ENCODE measurements at regions not wholly inside any gene's neighbourhood (a gene's known extent, or its start where the extent isn't known, plus 50 kb on each side); places are given as distances from the start of the nearest gene placed in this dataset.

DNA sequence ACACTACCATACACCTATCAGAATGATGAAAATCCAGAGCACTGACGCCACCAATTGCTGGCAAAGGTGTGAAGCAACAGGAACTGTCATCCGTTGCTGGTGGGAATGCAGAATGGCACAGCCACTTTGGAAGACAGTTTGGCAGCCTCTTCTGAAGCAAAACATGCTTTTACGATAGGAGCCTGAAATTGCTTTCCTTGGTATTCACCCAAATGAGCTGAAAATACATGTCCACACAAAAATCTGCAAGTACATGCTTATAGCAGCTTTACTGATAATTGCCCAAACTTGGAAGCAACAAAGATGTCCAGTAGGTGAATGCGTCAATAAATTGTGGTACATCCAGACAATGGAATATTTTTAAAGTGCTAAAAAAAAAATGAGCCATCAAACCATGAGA lies 322.8 kb upstream of the FAT1 start:
- H2BK5ac ChIP-seq (ENCODE audit: insufficient read length, low read length), result no peak overlapping the region
- no peaks in the 10 kb centered on the region for H3K9me3 ChIP-seq (ENCODE audit: control insufficient read depth, low read depth, low read length)
- H3K9ac ChIP-seq (ENCODE audit: extremely low read depth, insufficient read length, low read length), result no peak overlapping the region
- H3K27ac Mint-ChIP-seq, result no peak overlapping the region
- no peaks in the 10 kb centered on the region for H3K4me1 Mint-ChIP-seq
- no peak overlapping the region for H3K4ac ChIP-seq (ENCODE audit: low read depth, low read length)
- no peak overlapping the region for H3K23ac ChIP-seq (ENCODE audit: insufficient read length, low read depth, low read length)
- H3T11ph ChIP-seq (ENCODE audit: low read length), result no peak overlapping the region
- H4K8ac ChIP-seq (replicated peaks; ENCODE audit: insufficient read length, low read depth, low read length), result no peak overlapping the region
- H2AFZ ChIP-seq (ENCODE audit: low read length), result no peak overlapping the region
- DNase-seq, result no peak
- H4K5ac ChIP-seq (ENCODE audit: insufficient read length, low read depth, low read length), result no peak overlapping the region
- no peaks in the 10 kb centered on the region for H3K23me2 ChIP-seq (ENCODE audit: insufficient read length, low read depth, low read length, poor library complexity, severe bottlenecking)
- H4K20me1 ChIP-seq (ENCODE audit: control insufficient read depth, insufficient read depth, insufficient read length), result no peaks in the 10 kb centered on the region
- H3K4me2 ChIP-seq (ENCODE audit: insufficient read depth, insufficient read length, low read length), result no peak overlapping the region
- H2AK5ac ChIP-seq (ENCODE audit: insufficient read length, low read length), result no peak overlapping the region
- H3K18ac ChIP-seq (ENCODE audit: insufficient read length, low read depth, low read length), result no peak overlapping the region
- no CpG with 5 or more reads among the region's 4 CpGs for WGBS (ENCODE audit: extremely low coverage, insufficient read length, low lambda C conversion rate)
- H3K36me3 Mint-ChIP-seq (ENCODE audit: insufficient read depth in 1 of 3, low read depth in 3 of 3), result peaks cover 1 to 23% (median 13%) of the 10 kb centered on the region in 3 experiments; a peak in 6 of 7 replicates
- H3K27me3 Mint-ChIP-seq (ENCODE audit: low read depth), result no peaks in the 10 kb centered on the region
- H3K4me1 ChIP-seq (ENCODE audit: insufficient read depth, low read length), result no peaks in the 10 kb centered on the region
- no peak overlapping the region for H3K4me3 Mint-ChIP-seq
- H3K27ac ChIP-seq (ENCODE audit: insufficient read length, low read depth, low read length), result no peak overlapping the region
- H3K9me3 Mint-ChIP-seq, result peaks cover 23 to 27% of the 10 kb centered on the region in 2 experiments
- no peak overlapping the region for H4K91ac ChIP-seq (ENCODE audit: insufficient read length, low read depth, low read length)
- no peak overlapping the region for H2BK120ac ChIP-seq (ENCODE audit: low read depth, low read length, poor library complexity, severe bottlenecking)
- H2BK20ac ChIP-seq (ENCODE audit: low read depth, low read length, poor library complexity, severe bottlenecking), result no peak overlapping the region
- H3K79me2 ChIP-seq (ENCODE audit: insufficient read depth, low read length), result no peaks in the 10 kb centered on the region
- no peak overlapping the region for H3K14ac ChIP-seq (ENCODE audit: insufficient read depth, low read length)
- no peak overlapping the region for H3K56ac ChIP-seq (ENCODE audit: insufficient read length, low read depth, low read length)
- no peak overlapping the region for H2BK12ac ChIP-seq (ENCODE audit: insufficient read length, low read depth, low read length)
- H3K27me3 ChIP-seq (ENCODE audit: insufficient read depth, low read length), result no peaks in the 10 kb centered on the region
- TF ChIP-seq, protein P1, sequence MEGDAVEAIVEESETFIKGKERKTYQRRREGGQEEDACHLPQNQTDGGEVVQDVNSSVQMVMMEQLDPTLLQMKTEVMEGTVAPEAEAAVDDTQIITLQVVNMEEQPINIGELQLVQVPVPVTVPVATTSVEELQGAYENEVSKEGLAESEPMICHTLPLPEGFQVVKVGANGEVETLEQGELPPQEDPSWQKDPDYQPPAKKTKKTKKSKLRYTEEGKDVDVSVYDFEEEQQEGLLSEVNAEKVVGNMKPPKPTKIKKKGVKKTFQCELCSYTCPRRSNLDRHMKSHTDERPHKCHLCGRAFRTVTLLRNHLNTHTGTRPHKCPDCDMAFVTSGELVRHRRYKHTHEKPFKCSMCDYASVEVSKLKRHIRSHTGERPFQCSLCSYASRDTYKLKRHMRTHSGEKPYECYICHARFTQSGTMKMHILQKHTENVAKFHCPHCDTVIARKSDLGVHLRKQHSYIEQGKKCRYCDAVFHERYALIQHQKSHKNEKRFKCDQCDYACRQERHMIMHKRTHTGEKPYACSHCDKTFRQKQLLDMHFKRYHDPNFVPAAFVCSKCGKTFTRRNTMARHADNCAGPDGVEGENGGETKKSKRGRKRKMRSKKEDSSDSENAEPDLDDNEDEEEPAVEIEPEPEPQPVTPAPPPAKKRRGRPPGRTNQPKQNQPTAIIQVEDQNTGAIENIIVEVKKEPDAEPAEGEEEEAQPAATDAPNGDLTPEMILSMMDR (conservative IDR thresholded peaks at IDR 0.05), result no peak
- H2BK15ac ChIP-seq (ENCODE audit: low read depth, low read length), result no peak overlapping the region
- H3K79me1 ChIP-seq (ENCODE audit: insufficient read depth, low read depth, low read length, poor library complexity, severe bottlenecking), result no peaks in the 10 kb centered on the region
